ENCODE measurements at regions not wholly inside any gene's neighbourhood (a gene's known extent, or its start where the extent isn't known, plus 50 kb on each side); places are given as distances from the start of the nearest gene placed in this dataset.

GRCh38 chr12:69055280-69055679, 122.3 kb upstream of the CPM start:
- TF ChIP-seq CTCF (conservative IDR thresholded peaks at IDR 0.05) (no peak), EZH2 (IDR thresholded peaks at IDR 0.05; ENCODE audit: low read depth) (no peak)

Measured in PC-9 (cell line).